Sigmoid colon (tissue), 6 donors: ENCODE measurements at regions not wholly inside any gene's neighbourhood (a gene's known extent, or its start where the extent isn't known, plus 50 kb on each side); places are given as distances from the start of the nearest gene placed in this dataset.
A peak's percentile ranks its signal among the peaks of the same experiment; 100 is the strongest.

ENCODE experiments used
- DNase-seq: peaks from one replicate; pipeline ENCODE4 v3.0.0-alpha.2; 2019
- H3K27ac ChIP-seq, 4 donors: fragments of 200-600 bp; sonication (generic); one replicate each; pipeline ENCODE4 v1.5.1; 2016 to 2019; ENCODE audit warnings: mild to moderate bottlenecking in 1 of 4
- H3K27me3 ChIP-seq, 3 donors: fragments of 200-600 bp; sonication (generic); one replicate each; pipeline ENCODE4 v1.5.1; 2019; ENCODE audit warnings: mild to moderate bottlenecking in 1 of 3
- H3K36me3 ChIP-seq, 4 donors: fragments of 200-600 bp; sonication (generic); one replicate each; pipeline ENCODE4 v1.5.1; 2016 to 2019
- H3K4me1 ChIP-seq, 4 donors: fragments of 200-600 bp; sonication (generic); one replicate each; pipeline ENCODE4 v1.5.1; 2017 to 2019
- H3K4me3 ChIP-seq, 4 donors: fragments of 200-600 bp; sonication (generic); one replicate each; pipeline ENCODE4 v1.5.1; 2017 to 2019; ENCODE audit warnings: mild to moderate bottlenecking in 2 of 4, moderate library complexity in 1 of 4
- H3K9me3 ChIP-seq, 4 donors: fragments of 200-600 bp in 3 of 4; sonication (generic) in 3 of 4; one replicate each; pipeline versions ENCODE4 v1.5.1 to v1.6.1; 2013 to 2019
- CTCF ChIP-seq, 4 experiments: fragments of 450-650 bp in 3 of 4; fragments of 200-600 bp in 1 of 4; IDR thresholded peaks; one replicate each; pipeline ENCODE4 v1.5.1; 2016 to 2019; ENCODE audit warnings: antibody characterized with exemption in 4 of 4, mild to moderate bottlenecking in 3 of 4, moderate library complexity in 2 of 4
- EP300 ChIP-seq, 4 donors: sonication (generic); formaldehyde crosslinking; IDR thresholded peaks; one replicate each; pipeline ENCODE4 v1.6.1; 2017; ENCODE audit warnings: antibody characterized with exemption in 4 of 4
- POLR2A ChIP-seq, 2 donors: fragments of 450-650 bp; IDR thresholded peaks; one replicate each; pipeline ENCODE4 v1.6.1; 2016; ENCODE audit warnings: antibody characterized with exemption in 2 of 2, mild to moderate bottlenecking in 2 of 2, moderate library complexity in 2 of 2
- POLR2AphosphoS5 ChIP-seq, 4 donors: sonication (generic); formaldehyde crosslinking; IDR thresholded peaks; one replicate each; pipeline ENCODE4 v1.6.1; 2017; ENCODE audit warnings: antibody characterized with exemption in 4 of 4
- WGBS, 2 donors: extraction: QIAGEN DNeasy Blood & Tissue Kit; methylation state at CpG; one replicate each; pipeline ENCODE4 v1.1.7; 2013; 5-methylcytosine and 5-hydroxymethylcytosine counted together
- intact Hi-C: fragments of 100-400 bp; cut with DNase I; formaldehyde crosslinking; loops from one replicate; pipeline ENCODE4 v1.15.1; 2023
- donor health status: healthy with polysubstance abuse.
- donor health status: healthy.

- no peaks in the 10 kb centered on the region for H3K27me3 ChIP-seq
- no peak overlapping the region for H3K27ac ChIP-seq
- H3K4me3 ChIP-seq: no peak overlapping the region
- H3K4me1 ChIP-seq: peaks cover 0 to 26% (median 16%) of the 10 kb centered on the region in 4 donors
- TF ChIP-seq EP300 (IDR thresholded peaks at IDR 0.05): no peak
- no peak for TF ChIP-seq CTCF (IDR thresholded peaks at IDR 0.05)
- no peaks in the 10 kb centered on the region for H3K36me3 ChIP-seq
- DNase-seq: no peak
- intact Hi-C loops: no loop called here
- 68 to 84% methylated on average over 8 of the region's 8 CpGs for WGBS, 2 donors
- no peaks in the 10 kb centered on the region for H3K9me3 ChIP-seq
These were observed 107.1 kb upstream of the ATP6AP2 start for GRCh38 chrX:40473460-40474204.

GRCh38 chrX:40471965-40472648 lies 108.7 kb upstream of the ATP6AP2 start:
- 4 to 6% methylated on average over 16 of the region's 16 CpGs for WGBS, 2 donors
- DNase-seq: peak; percentile 68
- intact Hi-C loops: no loop called here
- no peaks in the 10 kb centered on the region for H3K9me3 ChIP-seq
- H3K27me3 ChIP-seq: no peaks in the 10 kb centered on the region
- peak overlapping the region; percentile 18 to 65 (median 57) for H3K27ac ChIP-seq
- peaks cover 0 to 26% (median 16%) of the 10 kb centered on the region in 4 donors for H3K4me1 ChIP-seq
- H3K4me3 ChIP-seq: peak overlapping the region in 1 of 4 donors; percentile 22
- H3K36me3 ChIP-seq: no peaks in the 10 kb centered on the region
- TF ChIP-seq POLR2A (IDR thresholded peaks at IDR 0.05) (no peak), EP300 (IDR thresholded peaks at IDR 0.05) (no peak), CTCF (IDR thresholded peaks at IDR 0.05) (peak in 1 of 4 experiments; percentile 10), POLR2AphosphoS5 (IDR thresholded peaks at IDR 0.05) (peak in 1 of 4 donors; percentile 16)

GRCh38 chrX:40470830-40471429 lies 109.8 kb upstream of the ATP6AP2 start:
- Histone ChIP-seq H3K27ac (peak overlapping the region in 1 of 4 donors; percentile 59), H3K4me1 (peaks cover 0 to 26% (median 16%) of the 10 kb centered on the region in 4 donors), H3K9me3 (no peaks in the 10 kb centered on the region), H3K4me3 (no peak overlapping the region), H3K27me3 (no peaks in the 10 kb centered on the region), H3K36me3 (no peaks in the 10 kb centered on the region)
- no peak for DNase-seq
- WGBS, 2 donors: 92 to 94% methylated on average over 11 of the region's 11 CpGs
- TF ChIP-seq POLR2A (IDR thresholded peaks at IDR 0.05) (no peak), EP300 (IDR thresholded peaks at IDR 0.05) (no peak), POLR2AphosphoS5 (IDR thresholded peaks at IDR 0.05) (no peak)
- intact Hi-C loops: no loop called here

- WGBS, 2 donors: 22 to 64% methylated on average over 4 of the region's 4 CpGs
- no peak for DNase-seq
- Histone ChIP-seq H3K4me3 (no peak overlapping the region), H3K27me3 (no peaks in the 10 kb centered on the region), H3K27ac (no peak overlapping the region), H3K36me3 (no peaks in the 10 kb centered on the region), H3K9me3 (no peaks in the 10 kb centered on the region), H3K4me1 (peaks cover 0 to 20% (median 15%) of the 10 kb centered on the region in 4 donors)
- no peak for TF ChIP-seq EP300 (IDR thresholded peaks at IDR 0.05)
- no peak for TF ChIP-seq POLR2AphosphoS5 (IDR thresholded peaks at IDR 0.05)
- TF ChIP-seq POLR2A (IDR thresholded peaks at IDR 0.05): no peak
- TF ChIP-seq CTCF (IDR thresholded peaks at IDR 0.05): no peak
- intact Hi-C loops: loop anchor here (10.0 kb wide), 1 partner anchor 295 kb away; no protein-coding TSS in a partner anchor
These were observed 111.5 kb upstream of the ATP6AP2 start for GRCh38 chrX:40469316-40469715.
